Endothelial cell of umbilical vein (primary cell): ENCODE measurements at regions not wholly inside any gene's neighbourhood (a gene's known extent, or its start where the extent isn't known, plus 50 kb on each side); places are given as distances from the start of the nearest gene placed in this dataset.

Source experiments
- BruUV-seq: library from RNA; stranded (reverse); fragments of 400-500 nt; replicated peaks from 2 replicates; lab custom pipeline; 2021; lab: Mats Ljungman, UMichigan
- CTCF ChIA-PET: fragments of 300-600, 350-600 bp; sonication (Branson Sonifier 250); formaldehyde crosslinking; loops from one replicate; lab custom pipeline; 2021; ENCODE audit warnings: antibody characterized with exemption, inconsistent platforms; lab: Charles Lee
- POLR2A ChIA-PET: fragments of 300-600, 350-600 bp; sonication (Branson Sonifier 250); formaldehyde crosslinking; loops from one replicate; lab custom pipeline; 2021; ENCODE audit warnings: antibody characterized with exemption, inconsistent platforms; lab: Charles Lee
- DNase-seq: peaks from one replicate; pipeline ENCODE4 v3.0.0-alpha.2; 2011; ENCODE audit warnings: low read depth, low spot score
- FAIRE-seq: peaks from 2 replicates; lab custom pipeline; 2011; peaks lifted over from hg19 to GRCh38; lab: Jason Lieb, UNC
- H2AFZ ChIP-seq: 2 replicates; pipeline ENCODE4 v1.6.0; 2012; ENCODE audit warnings: low read depth, low read length, control low read depth, inconsistent platforms
- H3K27ac ChIP-seq: 2 replicates; pipeline ENCODE4 v1.5.1; 2011; ENCODE audit warnings: low read depth, mild to moderate bottlenecking, control low read depth, low read length, moderate library complexity; ENCODE audit not compliant: insufficient read depth
- H3K27me3 ChIP-seq, 2 experiments: 2 replicates each; pipeline versions ENCODE4 v1.6.0 to v1.6.1; 2011; ENCODE audit warnings: low read length in 2 of 2, mixed read lengths in 1 of 2; ENCODE audit not compliant: control insufficient read depth in 2 of 2, insufficient read depth in 2 of 2
- H3K36me3 ChIP-seq, 2 experiments: 2 replicates in 1 of 2; 3 replicates in 1 of 2; pipeline ENCODE4 v1.5.1; 2011; ENCODE audit warnings: low read length in 2 of 2, mild to moderate bottlenecking in 1 of 2, moderate library complexity in 1 of 2; ENCODE audit not compliant: control insufficient read depth in 2 of 2, insufficient read depth in 2 of 2; ENCODE audit errors: extremely low read depth in 1 of 2
- H3K4me1 ChIP-seq: 3 replicates; pipeline ENCODE4 v1.5.1; 2011; ENCODE audit warnings: mild to moderate bottlenecking, low read length; ENCODE audit not compliant: control insufficient read depth, insufficient read depth; ENCODE audit errors: extremely low read depth
- H3K4me2 ChIP-seq: 2 replicates; pipeline ENCODE4 v1.6.1; 2011; ENCODE audit warnings: low read length, control low read depth, mixed read lengths; ENCODE audit not compliant: insufficient read depth
- H3K4me3 ChIP-seq, 3 experiments: fragments of 200-600 bp in 1 of 3; sonication (generic), shearing (Covaris generic) in 1 of 3; replicated peaks in 1 of 3; 2 replicates each; pipeline ENCODE4 v1.5.1; 2011 to 2016; ENCODE audit warnings: control low read depth in 3 of 3, low read length in 3 of 3, mild to moderate bottlenecking in 2 of 3, inconsistent platforms in 1 of 3, low read depth in 1 of 3, moderate library complexity in 1 of 3; ENCODE audit not compliant: insufficient read depth in 1 of 3
- H3K79me2 ChIP-seq: 2 replicates; pipeline ENCODE4 v1.6.0; 2012; ENCODE audit warnings: low read length, inconsistent platforms; ENCODE audit not compliant: control insufficient read depth, insufficient read depth
- H3K9ac ChIP-seq: replicated peaks from 2 replicates; pipeline ENCODE3; 2011; ENCODE audit warnings: low read length, control low read depth; ENCODE audit not compliant: insufficient read depth; ENCODE audit errors: extremely low read depth
- H3K9me1 ChIP-seq: replicated peaks from 3 replicates; pipeline ENCODE4 v1.6.0; 2011; ENCODE audit warnings: mild to moderate bottlenecking, low read length; ENCODE audit not compliant: control insufficient read depth, insufficient read depth; ENCODE audit errors: extremely low read depth
- H3K9me3 ChIP-seq: replicated peaks from 2 replicates; pipeline ENCODE4 v1.5.1; 2012; ENCODE audit warnings: low read length, inconsistent platforms; ENCODE audit not compliant: control insufficient read depth, insufficient read depth
- H4K20me1 ChIP-seq: replicated peaks from 2 replicates; pipeline ENCODE3; 2011; ENCODE audit warnings: mild to moderate bottlenecking, low read length; ENCODE audit not compliant: control insufficient read depth, insufficient read depth; ENCODE audit errors: extremely low read depth
- CTCF ChIP-seq, 2 donors: IDR thresholded peaks; 1 replicate in 1 of 2; 2 replicates in 1 of 2; pipeline ENCODE4 v1.5.1; 2011; ENCODE audit warnings: low read length in 2 of 2, mild to moderate bottlenecking in 2 of 2, moderate library complexity in 2 of 2, control low read depth in 1 of 2, inconsistent platforms in 1 of 2, low read depth in 1 of 2; ENCODE audit not compliant: insufficient read depth in 1 of 2; ENCODE audit errors: extremely low read depth in 1 of 2
- EZH2 ChIP-seq: IDR thresholded peaks from 2 replicates; pipeline ENCODE4 v1.6.1; 2012; ENCODE audit warnings: borderline replicate concordance, low read depth, mild to moderate bottlenecking, moderate library complexity, low read length, inconsistent platforms; ENCODE audit not compliant: severe bottlenecking
- FOS ChIP-seq: IDR thresholded peaks from 2 replicates; pipeline ENCODE4 v1.6.1; 2011; ENCODE audit warnings: mild to moderate bottlenecking, low read length, moderate library complexity, borderline replicate concordance; ENCODE audit not compliant: insufficient read depth
- GATA2 ChIP-seq: IDR thresholded peaks from 2 replicates; pipeline ENCODE4 v1.7.0; 2011; ENCODE audit warnings: low read depth, mild to moderate bottlenecking, moderate library complexity, mixed read lengths, low read length; ENCODE audit not compliant: insufficient read length, insufficient read depth
- JUN ChIP-seq: IDR thresholded peaks from 2 replicates; pipeline ENCODE4 v1.6.1; 2011; ENCODE audit warnings: borderline replicate concordance, low read depth; ENCODE audit not compliant: insufficient read length, insufficient read depth
- MAX ChIP-seq: IDR thresholded peaks from 2 replicates; pipeline ENCODE4 v1.6.1; 2011; ENCODE audit not compliant: insufficient read depth, insufficient read length
- MYC ChIP-seq: IDR thresholded peaks from one replicate; pipeline ENCODE4 v1.6.1; 2011; ENCODE audit warnings: mild to moderate bottlenecking, low read depth, low read length
- POLR2A ChIP-seq: IDR thresholded peaks from 2 replicates; pipeline ENCODE4 v1.6.1; 2012; ENCODE audit warnings: low read depth, mild to moderate bottlenecking, control low read depth, low read length
- POLR2AphosphoS5 ChIP-seq: IDR thresholded peaks from 2 replicates; pipeline ENCODE4 v1.6.1; 2012; ENCODE audit warnings: low read depth, mild to moderate bottlenecking, control low read depth, low read length, moderate library complexity; ENCODE audit not compliant: insufficient read depth
- dilution Hi-C: fragments of 300-500 bp; cut with MboI; formaldehyde crosslinking; loops from one replicate; pipeline ENCODE4 v1.15.0; 2019; ENCODE audit warnings: low sequenced_read_pairs; ENCODE audit not compliant: extremely low pct_ligation_motif_present
- intact Hi-C: fragments of 100-400 bp; cut with micrococcal nuclease; formaldehyde crosslinking; loops from one replicate; pipeline ENCODE4 v1.10.0; 2022

DNA sequence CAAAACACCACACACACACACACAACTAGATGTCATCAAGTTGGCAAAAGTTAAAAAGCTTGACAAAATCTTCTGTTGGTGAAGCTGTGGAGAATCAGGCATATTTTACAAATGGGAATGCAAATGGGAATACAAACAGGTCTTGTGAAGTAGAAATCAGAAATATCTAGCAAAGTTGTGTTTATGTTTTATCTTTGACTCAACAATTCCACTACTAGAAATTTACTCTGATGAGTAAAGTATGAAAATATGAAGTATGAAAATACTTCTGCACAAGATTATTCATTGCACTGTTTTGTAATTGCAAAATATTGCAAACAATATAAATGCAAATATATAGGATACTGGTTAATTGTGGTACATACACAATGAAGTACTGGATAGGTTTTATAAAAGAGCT is 1166.0 kb upstream of the GJE1 start:
- Histone ChIP-seq H3K27ac (no peak overlapping the region), H3K9me3 (no peaks in the 10 kb centered on the region), H3K4me1 (no peaks in the 10 kb centered on the region), H3K9ac (no peak overlapping the region), H3K9me1 (no peaks in the 10 kb centered on the region), H3K27me3 (no peaks in the 10 kb centered on the region), H3K4me2 (no peak overlapping the region), H2AFZ (no peak overlapping the region), H3K4me3 (no peak overlapping the region), H4K20me1 (no peaks in the 10 kb centered on the region), H3K79me2 (no peaks in the 10 kb centered on the region), H3K36me3 (no peaks in the 10 kb centered on the region)
- FAIRE-seq: no peak
- no peak for DNase-seq
- CTCF ChIA-PET: interaction anchor here (0.5 kb wide), 1 partner anchor 914 kb away, joined by 4 read pairs; no protein-coding TSS in a partner anchor
- intact Hi-C loops (no loop called here), dilution Hi-C loops (no loop called here)
- POLR2A ChIA-PET: no interaction called here
- BruUV-seq: no TSS peak
- no peak for TF ChIP-seq FOS
- TF ChIP-seq CTCF (IDR thresholded peaks at IDR 0.05; ENCODE audit: extremely low read depth in 1 of 2, insufficient read depth in 1 of 2, low read depth in 1 of 2, low read length in 2 of 2): no peak
- no peak for TF ChIP-seq MAX
- no peak for TF ChIP-seq JUN
- TF ChIP-seq GATA2: no peak
- TF ChIP-seq EZH2: no peak
- no peak for TF ChIP-seq MYC
- no peak for TF ChIP-seq POLR2A
- no peak for TF ChIP-seq POLR2AphosphoS5
